IPS-18c (cell line): ENCODE measurements at regions not wholly inside any gene's neighbourhood (a gene's known extent, or its start where the extent isn't known, plus 50 kb on each side); places are given as distances from the start of the nearest gene placed in this dataset.

Source experiments
- H3K4me3 ChIP-seq: 2 replicates; pipeline ENCODE4 v1.7.0; 2013; ENCODE audit warnings: low read depth, mild to moderate bottlenecking, low read length, moderate library complexity; ENCODE audit not compliant: insufficient read depth
- H3K9me3 ChIP-seq: one replicate; pipeline ENCODE4 v1.6.1; 2013; ENCODE audit warnings: mild to moderate bottlenecking, low read length, moderate library complexity; ENCODE audit not compliant: control insufficient read depth, insufficient read depth

GRCh38 chr9:687994-688393 lies 153.5 kb upstream of the DMRT1 start:
- H3K9me3 ChIP-seq = no peaks in the 10 kb centered on the region

GRCh38 chr9:690517-691111 lies 150.9 kb upstream of the DMRT1 start:
- H3K9me3 ChIP-seq = no peaks in the 10 kb centered on the region
- no peak overlapping the region for H3K4me3 ChIP-seq

More at GRCh38 chr9:687994-688393, 153.5 kb upstream of the DMRT1 start:
- H3K4me3 ChIP-seq = no peak overlapping the region

GRCh38 chr9:691825-692400 lies 149.6 kb upstream of the DMRT1 start:
- Histone ChIP-seq H3K9me3 (no peaks in the 10 kb centered on the region), H3K4me3 (no peak overlapping the region)

GRCh38 chr9:692636-693129 lies 148.8 kb upstream of the DMRT1 start:
- H3K4me3 ChIP-seq = no peak overlapping the region
- H3K9me3 ChIP-seq = no peaks in the 10 kb centered on the region

GRCh38 chr9:693201-694091 lies 148.1 kb upstream of the DMRT1 start:
- no peaks in the 10 kb centered on the region for H3K9me3 ChIP-seq
- H3K4me3 ChIP-seq = no peak overlapping the region

GRCh38 chr9:694092-694402 lies 147.4 kb upstream of the DMRT1 start:
- H3K4me3 ChIP-seq = no peak overlapping the region
- no peaks in the 10 kb centered on the region for H3K9me3 ChIP-seq

GRCh38 chr9:694403-695154 lies 146.9 kb upstream of the DMRT1 start:
- no peak overlapping the region for H3K4me3 ChIP-seq

GRCh38 chr9:695252-695651 lies 146.2 kb upstream of the DMRT1 start:
- no peaks in the 10 kb centered on the region for H3K9me3 ChIP-seq
- H3K4me3 ChIP-seq = no peak overlapping the region

More at GRCh38 chr9:694403-695154, 146.9 kb upstream of the DMRT1 start:
- no peaks in the 10 kb centered on the region for H3K9me3 ChIP-seq

GRCh38 chr9:696332-697323 lies 144.9 kb upstream of the DMRT1 start:
- Histone ChIP-seq H3K9me3 (no peaks in the 10 kb centered on the region), H3K4me3 (no peak overlapping the region)

GRCh38 chr9:698276-698675 lies 143.2 kb upstream of the DMRT1 start:
- H3K4me3 ChIP-seq = no peak overlapping the region
- no peaks in the 10 kb centered on the region for H3K9me3 ChIP-seq

- H3K4me3 ChIP-seq = no peak overlapping the region
Measured at GRCh38 chr9:698954-699353, 142.5 kb upstream of the DMRT1 start.

GRCh38 chr9:699396-699795 lies 142.1 kb upstream of the DMRT1 start:
- no peak overlapping the region for H3K4me3 ChIP-seq

More at GRCh38 chr9:698954-699353, 142.5 kb upstream of the DMRT1 start:
- H3K9me3 ChIP-seq = no peaks in the 10 kb centered on the region

GRCh38 chr9:700365-701282 lies 140.9 kb upstream of the DMRT1 start:
- Histone ChIP-seq H3K9me3 (no peaks in the 10 kb centered on the region), H3K4me3 (no peak overlapping the region)

More at GRCh38 chr9:699396-699795, 142.1 kb upstream of the DMRT1 start:
- no peaks in the 10 kb centered on the region for H3K9me3 ChIP-seq

GRCh38 chr9:703392-703791 lies 138.1 kb upstream of the DMRT1 start:
- Histone ChIP-seq H3K4me3 (no peak overlapping the region), H3K9me3 (no peaks in the 10 kb centered on the region)

GRCh38 chr9:706073-706472 lies 135.4 kb upstream of the DMRT1 start:
- H3K4me3 ChIP-seq = no peak overlapping the region
- no peaks in the 10 kb centered on the region for H3K9me3 ChIP-seq
